Sigmoid colon (tissue), 6 donors: ENCODE measurements at regions not wholly inside any gene's neighbourhood (a gene's known extent, or its start where the extent isn't known, plus 50 kb on each side); places are given as distances from the start of the nearest gene placed in this dataset.

ENCODE experiments used
- DNase-seq: peaks from one replicate; pipeline ENCODE4 v3.0.0-alpha.2; 2019
- H3K27ac ChIP-seq, 4 donors: fragments of 200-600 bp; sonication (generic); one replicate each; pipeline ENCODE4 v1.5.1; 2016 to 2019; ENCODE audit warnings: mild to moderate bottlenecking in 1 of 4
- H3K27me3 ChIP-seq, 3 donors: fragments of 200-600 bp; sonication (generic); one replicate each; pipeline ENCODE4 v1.5.1; 2019; ENCODE audit warnings: mild to moderate bottlenecking in 1 of 3
- H3K36me3 ChIP-seq, 4 donors: fragments of 200-600 bp; sonication (generic); one replicate each; pipeline ENCODE4 v1.5.1; 2016 to 2019
- H3K4me1 ChIP-seq, 4 donors: fragments of 200-600 bp; sonication (generic); one replicate each; pipeline ENCODE4 v1.5.1; 2017 to 2019
- H3K4me3 ChIP-seq, 4 donors: fragments of 200-600 bp; sonication (generic); one replicate each; pipeline ENCODE4 v1.5.1; 2017 to 2019; ENCODE audit warnings: mild to moderate bottlenecking in 2 of 4, moderate library complexity in 1 of 4
- H3K9me3 ChIP-seq, 4 donors: fragments of 200-600 bp in 3 of 4; sonication (generic) in 3 of 4; one replicate each; pipeline versions ENCODE4 v1.5.1 to v1.6.1; 2013 to 2019
- EP300 ChIP-seq, 4 donors: sonication (generic); formaldehyde crosslinking; IDR thresholded peaks; one replicate each; pipeline ENCODE4 v1.6.1; 2017; ENCODE audit warnings: antibody characterized with exemption in 4 of 4
- POLR2A ChIP-seq, 2 donors: fragments of 450-650 bp; IDR thresholded peaks; one replicate each; pipeline ENCODE4 v1.6.1; 2016; ENCODE audit warnings: antibody characterized with exemption in 2 of 2, mild to moderate bottlenecking in 2 of 2, moderate library complexity in 2 of 2
- POLR2AphosphoS5 ChIP-seq, 4 donors: sonication (generic); formaldehyde crosslinking; IDR thresholded peaks; one replicate each; pipeline ENCODE4 v1.6.1; 2017; ENCODE audit warnings: antibody characterized with exemption in 4 of 4
- WGBS, 2 donors: extraction: QIAGEN DNeasy Blood & Tissue Kit; methylation state at CpG; one replicate each; pipeline ENCODE4 v1.1.7; 2013; 5-methylcytosine and 5-hydroxymethylcytosine counted together
- intact Hi-C: fragments of 100-400 bp; cut with DNase I; formaldehyde crosslinking; loops from one replicate; pipeline ENCODE4 v1.15.1; 2023
- TF ChIP-seq, protein P1 (sequence below), 4 experiments: fragments of 450-650 bp in 3 of 4; fragments of 200-600 bp in 1 of 4; IDR thresholded peaks; one replicate each; pipeline ENCODE4 v1.5.1; 2016 to 2019; ENCODE audit warnings: antibody characterized with exemption in 4 of 4, mild to moderate bottlenecking in 3 of 4, moderate library complexity in 2 of 4
- donor health status: healthy with polysubstance abuse.
- donor health status: healthy.

DNA sequence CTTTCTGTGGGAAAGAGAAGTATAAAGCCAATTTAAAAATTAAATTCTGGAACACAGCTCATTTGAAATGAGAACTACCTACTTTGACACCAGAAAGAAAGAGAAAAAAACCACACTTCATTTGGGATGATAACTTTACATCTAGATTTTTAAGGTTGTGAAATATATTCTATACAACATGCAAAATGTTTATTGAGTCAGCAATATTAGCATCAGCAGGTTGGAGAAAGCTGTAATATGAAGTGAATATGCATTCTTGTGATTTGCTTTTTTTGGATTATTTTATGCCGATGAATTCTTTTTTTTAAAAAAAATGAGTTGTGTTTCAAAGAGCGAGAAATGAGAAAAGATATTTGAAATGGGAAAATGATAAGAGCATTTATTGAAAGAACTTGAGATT, 307.0 kb upstream of the DPPA4 start:
- H3K4me1 ChIP-seq = no peaks in the 10 kb centered on the region
- intact Hi-C loops = no loop called here
- H3K4me3 ChIP-seq = no peak overlapping the region
- no peaks in the 10 kb centered on the region for H3K36me3 ChIP-seq
- H3K27ac ChIP-seq = no peak overlapping the region
- H3K27me3 ChIP-seq = no peaks in the 10 kb centered on the region
- no peak for TF ChIP-seq POLR2A (IDR thresholded peaks at IDR 0.05)
- DNase-seq = no peak
- no peaks in the 10 kb centered on the region for H3K9me3 ChIP-seq
- WGBS, 2 donors = 93 to 95% methylated on average over 2 of the region's 2 CpGs

DNA sequence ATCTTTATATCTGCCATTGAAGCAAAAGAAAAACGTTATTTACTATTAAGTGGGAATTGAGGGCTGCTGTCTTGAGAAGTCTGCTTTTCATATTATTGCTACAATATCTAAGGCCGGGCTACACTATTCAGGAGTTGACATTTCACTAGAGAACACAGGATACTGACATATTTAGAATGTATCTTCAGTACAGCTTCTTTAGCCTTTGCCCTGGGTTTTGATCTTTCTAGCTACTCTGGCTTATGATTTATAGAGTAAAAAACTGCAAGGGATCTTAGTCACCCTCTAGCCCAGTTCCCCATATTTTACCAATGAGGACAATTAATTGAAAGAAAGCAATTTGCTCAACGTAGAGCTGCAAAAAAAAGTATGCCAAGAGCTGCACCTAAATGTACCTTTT, 307.4 kb upstream of the DPPA4 start:
- no peak overlapping the region for H3K27ac ChIP-seq
- no peaks in the 10 kb centered on the region for H3K4me1 ChIP-seq
- intact Hi-C loops = no loop called here
- no peaks in the 10 kb centered on the region for H3K9me3 ChIP-seq
- H3K36me3 ChIP-seq = no peaks in the 10 kb centered on the region
- TF ChIP-seq, protein P1, sequence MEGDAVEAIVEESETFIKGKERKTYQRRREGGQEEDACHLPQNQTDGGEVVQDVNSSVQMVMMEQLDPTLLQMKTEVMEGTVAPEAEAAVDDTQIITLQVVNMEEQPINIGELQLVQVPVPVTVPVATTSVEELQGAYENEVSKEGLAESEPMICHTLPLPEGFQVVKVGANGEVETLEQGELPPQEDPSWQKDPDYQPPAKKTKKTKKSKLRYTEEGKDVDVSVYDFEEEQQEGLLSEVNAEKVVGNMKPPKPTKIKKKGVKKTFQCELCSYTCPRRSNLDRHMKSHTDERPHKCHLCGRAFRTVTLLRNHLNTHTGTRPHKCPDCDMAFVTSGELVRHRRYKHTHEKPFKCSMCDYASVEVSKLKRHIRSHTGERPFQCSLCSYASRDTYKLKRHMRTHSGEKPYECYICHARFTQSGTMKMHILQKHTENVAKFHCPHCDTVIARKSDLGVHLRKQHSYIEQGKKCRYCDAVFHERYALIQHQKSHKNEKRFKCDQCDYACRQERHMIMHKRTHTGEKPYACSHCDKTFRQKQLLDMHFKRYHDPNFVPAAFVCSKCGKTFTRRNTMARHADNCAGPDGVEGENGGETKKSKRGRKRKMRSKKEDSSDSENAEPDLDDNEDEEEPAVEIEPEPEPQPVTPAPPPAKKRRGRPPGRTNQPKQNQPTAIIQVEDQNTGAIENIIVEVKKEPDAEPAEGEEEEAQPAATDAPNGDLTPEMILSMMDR (IDR thresholded peaks at IDR 0.05) = no peak
- no peak for TF ChIP-seq EP300 (IDR thresholded peaks at IDR 0.05)
- TF ChIP-seq POLR2AphosphoS5 (IDR thresholded peaks at IDR 0.05) = no peak
- no peak for TF ChIP-seq POLR2A (IDR thresholded peaks at IDR 0.05)
- H3K27me3 ChIP-seq = no peaks in the 10 kb centered on the region
- WGBS, 2 donors = 53 to 70% methylated on average over 3 of the region's 3 CpGs
- no peak for DNase-seq
- no peak overlapping the region for H3K4me3 ChIP-seq

DNA sequence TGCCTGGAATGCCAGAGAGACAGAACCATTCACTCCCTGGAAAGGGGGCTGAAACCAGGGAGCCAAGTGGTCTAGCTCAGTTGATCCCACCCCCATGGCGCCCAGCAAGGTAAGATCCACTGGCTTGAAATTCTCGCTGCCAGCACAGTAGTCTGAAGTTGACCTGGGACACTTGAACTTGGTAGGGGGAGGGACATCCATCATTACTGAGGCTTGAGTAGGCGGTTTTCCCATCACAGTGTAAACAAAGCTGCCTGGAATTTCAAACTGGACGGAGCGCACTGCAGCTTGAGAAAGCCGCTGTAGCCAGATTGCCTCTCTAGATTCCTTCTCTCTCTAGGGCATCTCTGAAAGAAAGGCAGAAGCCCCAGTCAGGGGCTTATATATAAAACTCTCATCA, 310.7 kb upstream of the DPPA4 start:
- Histone ChIP-seq H3K4me1 (no peaks in the 10 kb centered on the region), H3K4me3 (no peak overlapping the region), H3K27me3 (no peaks in the 10 kb centered on the region), H3K27ac (no peak overlapping the region), H3K36me3 (no peaks in the 10 kb centered on the region), H3K9me3 (no peaks in the 10 kb centered on the region)
- 72 to 73% methylated on average over 6 of the region's 6 CpGs for WGBS, 2 donors
- TF ChIP-seq, protein P1 (IDR thresholded peaks at IDR 0.05) = no peak
- TF ChIP-seq EP300 (IDR thresholded peaks at IDR 0.05) = no peak
- TF ChIP-seq POLR2A (IDR thresholded peaks at IDR 0.05) = no peak
- TF ChIP-seq POLR2AphosphoS5 (IDR thresholded peaks at IDR 0.05) = no peak
- no peak for DNase-seq
- intact Hi-C loops = no loop called here

DNA sequence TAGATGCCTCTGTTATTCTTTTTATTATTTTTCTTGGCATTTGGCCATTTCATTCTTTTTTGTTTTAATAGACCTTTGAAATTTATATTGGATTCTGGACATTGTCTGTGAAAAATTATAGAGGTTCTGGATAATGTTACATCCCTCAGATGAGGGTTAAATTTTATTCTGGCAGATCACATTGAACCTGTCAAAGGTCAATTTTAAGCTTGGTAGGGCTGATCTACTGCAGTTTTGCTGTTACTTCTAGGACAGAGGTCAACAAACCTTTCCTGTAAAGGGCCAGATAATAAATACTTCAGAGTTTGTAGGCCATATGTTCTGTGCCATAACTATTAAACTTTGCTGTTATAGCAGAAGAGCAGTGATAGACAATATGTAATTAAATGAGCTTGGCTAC, 318.9 kb upstream of the DPPA4 start:
- intact Hi-C loops = no loop called here
- no peak overlapping the region for H3K4me3 ChIP-seq
- H3K4me1 ChIP-seq = peaks cover 0 to 3% (median 0%) of the 10 kb centered on the region in 4 donors
- DNase-seq = no peak
- no peaks in the 10 kb centered on the region for H3K9me3 ChIP-seq
- TF ChIP-seq POLR2AphosphoS5 (IDR thresholded peaks at IDR 0.05) (no peak), POLR2A (IDR thresholded peaks at IDR 0.05) (no peak), EP300 (IDR thresholded peaks at IDR 0.05) (no peak)
- TF ChIP-seq, protein P1 (IDR thresholded peaks at IDR 0.05) = no peak
- H3K27ac ChIP-seq = no peak overlapping the region
- H3K36me3 ChIP-seq = no peaks in the 10 kb centered on the region
- no peaks in the 10 kb centered on the region for H3K27me3 ChIP-seq

DNA sequence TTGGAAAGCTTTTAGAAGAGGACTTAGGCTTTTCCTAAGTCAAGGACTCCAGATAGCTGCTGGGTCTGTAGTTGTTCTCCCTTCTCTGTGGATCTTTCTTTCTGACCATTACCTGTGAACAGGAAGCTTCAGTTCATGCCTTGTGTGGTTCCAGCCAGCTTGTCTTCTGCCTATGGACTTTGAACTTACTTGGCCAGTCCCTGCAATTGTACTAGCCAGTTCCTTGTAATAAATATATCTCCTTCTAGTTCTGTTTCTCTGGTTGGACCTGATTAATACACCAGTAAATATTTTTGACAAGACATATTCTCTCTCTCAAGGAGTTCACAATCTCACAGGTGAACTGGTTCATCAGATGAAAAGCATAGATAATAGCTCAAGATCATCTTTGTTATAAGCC, 341.3 kb upstream of the DPPA4 start:
- TF ChIP-seq, protein P1 (IDR thresholded peaks at IDR 0.05) = no peak
- no peak for TF ChIP-seq POLR2A (IDR thresholded peaks at IDR 0.05)
- TF ChIP-seq EP300 (IDR thresholded peaks at IDR 0.05) = no peak
- TF ChIP-seq POLR2AphosphoS5 (IDR thresholded peaks at IDR 0.05) = no peak
- H3K36me3 ChIP-seq = no peaks in the 10 kb centered on the region
- intact Hi-C loops = no loop called here
- H3K9me3 ChIP-seq = no peaks in the 10 kb centered on the region
- no peak overlapping the region for H3K27ac ChIP-seq
- no peaks in the 10 kb centered on the region for H3K4me1 ChIP-seq
- H3K27me3 ChIP-seq = no peaks in the 10 kb centered on the region
- no peak for DNase-seq
- H3K4me3 ChIP-seq = no peak overlapping the region
